H54 (cell line): ENCODE measurements at regions not wholly inside any gene's neighbourhood (a gene's known extent, or its start where the extent isn't known, plus 50 kb on each side); places are given as distances from the start of the nearest gene placed in this dataset.
A peak's percentile ranks its signal among the peaks of the same experiment; 100 is the strongest.
"Not testable (repeated sequence)": the region's sequence is repeated elsewhere in the genome, so short reads cannot be mapped to it uniquely, and the experiment has no call there.

ENCODE experiments used
- DNase-seq: peaks from one replicate; pipeline ENCODE4 v3.0.0; 2011; ENCODE audit warnings: low spot score, mixed read lengths; ENCODE audit not compliant: insufficient read length
- FAIRE-seq: peaks from 3 replicates; lab custom pipeline; 2011; peaks lifted over from hg19 to GRCh38; lab: Jason Lieb, UNC
- POLR2A ChIP-seq: IDR thresholded peaks from 2 replicates; pipeline ENCODE4 v1.6.1; 2011; ENCODE audit warnings: low read depth, mild to moderate bottlenecking, low read length

GRCh38 chr1:201636510-201636971, 97.6 kb downstream of the NAV1 start:
- no peak for TF ChIP-seq POLR2A
- DNase-seq (peak; percentile 54), FAIRE-seq (no peak)

- no peak for DNase-seq
- TF ChIP-seq POLR2A: no peak
- no peak for FAIRE-seq
These were observed 98.6 kb downstream of the NAV1 start for GRCh38 chr1:201637282-201638079.

- DNase-seq: no peak
- FAIRE-seq: no peak
- TF ChIP-seq POLR2A: no peak
These were observed 100.5 kb downstream of the NAV1 start for GRCh38 chr1:201639391-201639790.

- no peak for DNase-seq
- no peak for TF ChIP-seq POLR2A
- FAIRE-seq: no peak
These were observed 100.9 kb downstream of the NAV1 start for GRCh38 chr1:201639826-201640225.

GRCh38 chr1:201640624-201641023, 101.7 kb downstream of the NAV1 start:
- TF ChIP-seq POLR2A: no peak
- FAIRE-seq: no peak

GRCh38 chr1:201641524-201642253, 102.8 kb downstream of the NAV1 start:
- no peak for TF ChIP-seq POLR2A
- FAIRE-seq (no peak), DNase-seq (no peak)

More at GRCh38 chr1:201640624-201641023, 101.7 kb downstream of the NAV1 start:
- DNase-seq: no peak

GRCh38 chr1:201643835-201644104, 104.8 kb downstream of the NAV1 start:
- TF ChIP-seq POLR2A: no peak
- no peak for FAIRE-seq
- no peak for DNase-seq

- TF ChIP-seq POLR2A: no peak
- DNase-seq (no peak), FAIRE-seq (no peak)
These were observed 105.3 kb downstream of the NAV1 start for GRCh38 chr1:201644197-201644596.

- DNase-seq, FAIRE-seq: not testable (repeated sequence)
These were observed 106.1 kb downstream of the NAV1 start for GRCh38 chr1:201645000-201645399.

GRCh38 chr1:201645956-201646355, 107.0 kb downstream of the NAV1 start:
- FAIRE-seq (no peak), DNase-seq (peak; percentile 55)
- no peak for TF ChIP-seq POLR2A

GRCh38 chr1:201646411-201647022, 107.6 kb downstream of the NAV1 start:
- FAIRE-seq (no peak), DNase-seq (no peak)
- TF ChIP-seq POLR2A: no peak

- no peak for TF ChIP-seq POLR2A
- DNase-seq (no peak), FAIRE-seq (no peak)
These were observed 108.2 kb downstream of the NAV1 start for GRCh38 chr1:201647094-201647493.

- FAIRE-seq: no peak
- no peak for TF ChIP-seq POLR2A
- DNase-seq: no peak
These were observed 108.8 kb downstream of the NAV1 start for GRCh38 chr1:201647722-201648065.
